Activated naive CD4-positive, alpha-beta T cell treated with anti-CD3 and anti-CD28 coated beads for 36 hours (primary cell): ENCODE measurements at regions not wholly inside any gene's neighbourhood (a gene's known extent, or its start where the extent isn't known, plus 50 kb on each side); places are given as distances from the start of the nearest gene placed in this dataset.

ENCODE experiments used
- CTCF ChIA-PET: fragments of 350-600 bp; sonication (Branson Sonifier 250); formaldehyde crosslinking; loops from one replicate; lab custom pipeline; 2021; ENCODE audit warnings: antibody characterized with exemption; lab: Charles Lee
- DNase-seq: peaks from one replicate; pipeline ENCODE4 v3.0.0-alpha.2; 2020
- H3K27ac Mint-ChIP-seq: one replicate; pipeline ENCODE4 v1.8.0; 2021; ENCODE audit warnings: mild to moderate bottlenecking, mixed read lengths
- H3K27me3 Mint-ChIP-seq: one replicate; pipeline ENCODE4 v1.8.0; 2021; ENCODE audit warnings: low read depth, mixed read lengths
- H3K36me3 Mint-ChIP-seq: one replicate; pipeline ENCODE4 v1.8.0; 2021; ENCODE audit warnings: low read depth, mixed read lengths
- H3K4me1 Mint-ChIP-seq: one replicate; pipeline ENCODE4 v1.8.0; 2021; ENCODE audit warnings: low read depth, mixed read lengths
- H3K4me3 Mint-ChIP-seq: one replicate; pipeline ENCODE4 v1.8.0; 2021; ENCODE audit warnings: mild to moderate bottlenecking, moderate library complexity, mixed read lengths
- H3K9me3 Mint-ChIP-seq: one replicate; pipeline ENCODE4 v1.8.0; 2021; ENCODE audit warnings: mixed read lengths
- intact Hi-C: fragments of 100-400 bp; cut with micrococcal nuclease; formaldehyde crosslinking; loops from one replicate; pipeline ENCODE4 v1.15.1; 2023

GRCh38 chr12:25810683-25811082, 147.8 kb upstream of the RASSF8 start:
- no peak for DNase-seq
- peaks cover 2% of the 10 kb centered on the region for H3K4me1 Mint-ChIP-seq
- no peaks in the 10 kb centered on the region for H3K9me3 Mint-ChIP-seq
- no peak overlapping the region for H3K27ac Mint-ChIP-seq
- intact Hi-C loops, result no loop called here
- peaks cover 2% of the 10 kb centered on the region for H3K27me3 Mint-ChIP-seq
- H3K36me3 Mint-ChIP-seq, result no peaks in the 10 kb centered on the region
- H3K4me3 Mint-ChIP-seq, result no peak overlapping the region
- CTCF ChIA-PET, result no interaction called here

- no peak for DNase-seq
- Mint-ChIP-seq H3K36me3 (no peaks in the 10 kb centered on the region), H3K4me3 (no peak overlapping the region), H3K4me1 (no peaks in the 10 kb centered on the region), H3K27ac (no peak overlapping the region), H3K9me3 (no peaks in the 10 kb centered on the region), H3K27me3 (peaks cover 2% of the 10 kb centered on the region)
- intact Hi-C loops, result no loop called here
- CTCF ChIA-PET, result interaction anchor here (0.6 kb wide), 1 partner anchor 103 kb away, joined by 3 read pairs; no protein-coding TSS in a partner anchor
Observed at GRCh38 chr12:25811656-25812126, 146.8 kb upstream of the RASSF8 start.

- Mint-ChIP-seq H3K27ac (no peak overlapping the region), H3K4me3 (no peak overlapping the region), H3K4me1 (no peaks in the 10 kb centered on the region), H3K9me3 (no peaks in the 10 kb centered on the region), H3K36me3 (no peaks in the 10 kb centered on the region), H3K27me3 (peaks cover 2% of the 10 kb centered on the region)
- DNase-seq, result no peak
- CTCF ChIA-PET, result no interaction called here
- intact Hi-C loops, result no loop called here
Observed at GRCh38 chr12:25812295-25812694, 146.2 kb upstream of the RASSF8 start.

- no peaks in the 10 kb centered on the region for H3K9me3 Mint-ChIP-seq
- intact Hi-C loops, result no loop called here
- H3K27me3 Mint-ChIP-seq, result peaks cover 2% of the 10 kb centered on the region
- H3K4me3 Mint-ChIP-seq, result no peak overlapping the region
- no peak for DNase-seq
- no peak overlapping the region for H3K27ac Mint-ChIP-seq
- no peaks in the 10 kb centered on the region for H3K36me3 Mint-ChIP-seq
- CTCF ChIA-PET, result interaction anchor here (0.6 kb wide), 1 partner anchor 280 kb away, joined by 3 read pairs; no protein-coding TSS in a partner anchor
- H3K4me1 Mint-ChIP-seq, result no peaks in the 10 kb centered on the region
Observed at GRCh38 chr12:25813843-25814242, 144.6 kb upstream of the RASSF8 start.

GRCh38 chr12:25816637-25817036, 141.8 kb upstream of the RASSF8 start:
- H3K27ac Mint-ChIP-seq, result no peak overlapping the region
- H3K27me3 Mint-ChIP-seq, result no peaks in the 10 kb centered on the region
- no peak for DNase-seq
- H3K4me3 Mint-ChIP-seq, result no peak overlapping the region
- CTCF ChIA-PET, result interaction anchor here (0.6 kb wide), 1 partner anchor 16 kb away, joined by 4 read pairs; no protein-coding TSS in a partner anchor
- H3K36me3 Mint-ChIP-seq, result no peaks in the 10 kb centered on the region
- no peaks in the 10 kb centered on the region for H3K9me3 Mint-ChIP-seq
- no peaks in the 10 kb centered on the region for H3K4me1 Mint-ChIP-seq
- intact Hi-C loops, result no loop called here

- Mint-ChIP-seq H3K27me3 (no peaks in the 10 kb centered on the region), H3K4me1 (no peaks in the 10 kb centered on the region), H3K9me3 (no peaks in the 10 kb centered on the region), H3K27ac (no peak overlapping the region), H3K4me3 (no peak overlapping the region), H3K36me3 (no peaks in the 10 kb centered on the region)
- CTCF ChIA-PET, result interaction anchor here (0.6 kb wide), 1 partner anchor 15 kb away, joined by 4 read pairs; no protein-coding TSS in a partner anchor
- DNase-seq, result no peak
- intact Hi-C loops, result no loop called here
Observed at GRCh38 chr12:25817166-25817565, 141.3 kb upstream of the RASSF8 start.

- no peak overlapping the region for H3K27ac Mint-ChIP-seq
- no peaks in the 10 kb centered on the region for H3K27me3 Mint-ChIP-seq
- intact Hi-C loops, result no loop called here
- no peaks in the 10 kb centered on the region for H3K4me1 Mint-ChIP-seq
- no peak for DNase-seq
- H3K4me3 Mint-ChIP-seq, result no peak overlapping the region
- H3K9me3 Mint-ChIP-seq, result no peaks in the 10 kb centered on the region
- CTCF ChIA-PET, result no interaction called here
- no peaks in the 10 kb centered on the region for H3K36me3 Mint-ChIP-seq
Observed at GRCh38 chr12:25818596-25819390, 139.7 kb upstream of the RASSF8 start.

- CTCF ChIA-PET, result no interaction called here
- Mint-ChIP-seq H3K9me3 (no peaks in the 10 kb centered on the region), H3K4me3 (no peak overlapping the region), H3K27me3 (no peaks in the 10 kb centered on the region), H3K4me1 (no peaks in the 10 kb centered on the region), H3K36me3 (no peaks in the 10 kb centered on the region), H3K27ac (no peak overlapping the region)
- intact Hi-C loops, result no loop called here
- DNase-seq, result no peak
Observed at GRCh38 chr12:25819691-25820090, 138.8 kb upstream of the RASSF8 start.

- Mint-ChIP-seq H3K4me3 (no peak overlapping the region), H3K27me3 (no peaks in the 10 kb centered on the region), H3K9me3 (no peaks in the 10 kb centered on the region), H3K27ac (no peak overlapping the region), H3K36me3 (no peaks in the 10 kb centered on the region), H3K4me1 (no peaks in the 10 kb centered on the region)
- CTCF ChIA-PET, result no interaction called here
- DNase-seq, result no peak
- intact Hi-C loops, result no loop called here
Observed at GRCh38 chr12:25822281-25822680, 136.2 kb upstream of the RASSF8 start.

GRCh38 chr12:25824734-25825133, 133.7 kb upstream of the RASSF8 start:
- CTCF ChIA-PET, result no interaction called here
- H3K36me3 Mint-ChIP-seq, result no peaks in the 10 kb centered on the region
- no peaks in the 10 kb centered on the region for H3K27me3 Mint-ChIP-seq
- H3K9me3 Mint-ChIP-seq, result no peaks in the 10 kb centered on the region
- no peak overlapping the region for H3K27ac Mint-ChIP-seq
- no peak overlapping the region for H3K4me3 Mint-ChIP-seq
- DNase-seq, result no peak
- H3K4me1 Mint-ChIP-seq, result no peaks in the 10 kb centered on the region
- intact Hi-C loops, result no loop called here

- H3K27me3 Mint-ChIP-seq, result peaks cover 2% of the 10 kb centered on the region
- H3K36me3 Mint-ChIP-seq, result no peaks in the 10 kb centered on the region
- DNase-seq, result no peak
- no peak overlapping the region for H3K27ac Mint-ChIP-seq
- no peaks in the 10 kb centered on the region for H3K9me3 Mint-ChIP-seq
- intact Hi-C loops, result no loop called here
- no peaks in the 10 kb centered on the region for H3K4me1 Mint-ChIP-seq
- CTCF ChIA-PET, result no interaction called here
- no peak overlapping the region for H3K4me3 Mint-ChIP-seq
Observed at GRCh38 chr12:25825446-25825845, 133.0 kb upstream of the RASSF8 start.

GRCh38 chr12:25827141-25827540, 131.3 kb upstream of the RASSF8 start:
- H3K27ac Mint-ChIP-seq, result no peak overlapping the region
- H3K4me3 Mint-ChIP-seq, result no peak overlapping the region
- no peaks in the 10 kb centered on the region for H3K4me1 Mint-ChIP-seq
- CTCF ChIA-PET, result no interaction called here
- H3K9me3 Mint-ChIP-seq, result no peaks in the 10 kb centered on the region
- intact Hi-C loops, result no loop called here
- H3K27me3 Mint-ChIP-seq, result peaks cover 3% of the 10 kb centered on the region
- no peak for DNase-seq
- H3K36me3 Mint-ChIP-seq, result no peaks in the 10 kb centered on the region

- Mint-ChIP-seq H3K36me3 (no peaks in the 10 kb centered on the region), H3K4me3 (no peak overlapping the region), H3K9me3 (no peaks in the 10 kb centered on the region), H3K27ac (no peak overlapping the region), H3K4me1 (no peaks in the 10 kb centered on the region), H3K27me3 (peaks cover 3% of the 10 kb centered on the region)
- intact Hi-C loops, result no loop called here
- CTCF ChIA-PET, result no interaction called here
- no peak for DNase-seq
Observed at GRCh38 chr12:25827747-25828146, 130.7 kb upstream of the RASSF8 start.
